Bronchial epithelial cell (primary cell): ENCODE measurements at regions not wholly inside any gene's neighbourhood (a gene's known extent, or its start where the extent isn't known, plus 50 kb on each side); places are given as distances from the start of the nearest gene placed in this dataset.

Experiments
- DNase-seq: peaks from one replicate; pipeline ENCODE4 v3.0.0-alpha.2; 2010; ENCODE audit warnings: low read depth
- FAIRE-seq: peaks from 2 replicates; lab custom pipeline; 2011; peaks lifted over from hg19 to GRCh38; lab: Jason Lieb, UNC
- H3K27me3 ChIP-seq: 2 replicates; pipeline ENCODE4 v1.5.1; 2011; ENCODE audit warnings: low read length; ENCODE audit not compliant: control insufficient read depth, insufficient read depth
- H3K36me3 ChIP-seq: 2 replicates; pipeline ENCODE4 v1.5.1; 2011; ENCODE audit warnings: low read length; ENCODE audit not compliant: control insufficient read depth, insufficient read depth
- H3K4me3 ChIP-seq: 2 replicates; pipeline ENCODE4 v1.5.1; 2011; ENCODE audit warnings: mild to moderate bottlenecking, low read depth, low read length, control low read depth
- TF ChIP-seq, protein P1 (sequence below): IDR thresholded peaks from 2 replicates; pipeline ENCODE4 v1.5.1; 2011; ENCODE audit warnings: mild to moderate bottlenecking, moderate library complexity, low read length, control low read depth, inconsistent platforms; ENCODE audit not compliant: insufficient read depth, severe bottlenecking

DNA sequence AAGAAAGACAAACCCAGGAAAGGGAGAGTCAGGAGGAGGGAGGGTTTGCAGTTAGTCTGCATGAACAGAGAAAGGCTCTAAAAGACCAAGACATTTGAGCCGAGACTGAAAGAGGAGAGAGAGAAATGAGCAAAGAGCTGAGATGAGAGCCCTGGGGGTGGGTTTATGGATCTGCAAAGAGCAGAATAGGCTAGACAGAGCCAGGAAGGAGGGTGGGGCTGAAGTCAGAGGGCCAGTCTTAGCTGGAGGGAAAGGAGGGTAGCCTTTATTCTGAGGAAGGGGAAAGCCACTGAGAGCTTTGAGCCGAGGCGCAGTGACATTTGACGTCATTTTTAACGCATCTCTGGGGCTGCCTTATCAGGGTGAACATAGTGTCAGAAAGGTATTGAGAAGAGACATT is 85.7 kb upstream of the CDH13 start:
- DNase-seq (no peak), FAIRE-seq (no peak)
- Histone ChIP-seq H3K27me3 (no peaks in the 10 kb centered on the region), H3K4me3 (no peak overlapping the region), H3K36me3 (no peaks in the 10 kb centered on the region)
- TF ChIP-seq, protein P1, sequence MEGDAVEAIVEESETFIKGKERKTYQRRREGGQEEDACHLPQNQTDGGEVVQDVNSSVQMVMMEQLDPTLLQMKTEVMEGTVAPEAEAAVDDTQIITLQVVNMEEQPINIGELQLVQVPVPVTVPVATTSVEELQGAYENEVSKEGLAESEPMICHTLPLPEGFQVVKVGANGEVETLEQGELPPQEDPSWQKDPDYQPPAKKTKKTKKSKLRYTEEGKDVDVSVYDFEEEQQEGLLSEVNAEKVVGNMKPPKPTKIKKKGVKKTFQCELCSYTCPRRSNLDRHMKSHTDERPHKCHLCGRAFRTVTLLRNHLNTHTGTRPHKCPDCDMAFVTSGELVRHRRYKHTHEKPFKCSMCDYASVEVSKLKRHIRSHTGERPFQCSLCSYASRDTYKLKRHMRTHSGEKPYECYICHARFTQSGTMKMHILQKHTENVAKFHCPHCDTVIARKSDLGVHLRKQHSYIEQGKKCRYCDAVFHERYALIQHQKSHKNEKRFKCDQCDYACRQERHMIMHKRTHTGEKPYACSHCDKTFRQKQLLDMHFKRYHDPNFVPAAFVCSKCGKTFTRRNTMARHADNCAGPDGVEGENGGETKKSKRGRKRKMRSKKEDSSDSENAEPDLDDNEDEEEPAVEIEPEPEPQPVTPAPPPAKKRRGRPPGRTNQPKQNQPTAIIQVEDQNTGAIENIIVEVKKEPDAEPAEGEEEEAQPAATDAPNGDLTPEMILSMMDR, result no peak

DNA sequence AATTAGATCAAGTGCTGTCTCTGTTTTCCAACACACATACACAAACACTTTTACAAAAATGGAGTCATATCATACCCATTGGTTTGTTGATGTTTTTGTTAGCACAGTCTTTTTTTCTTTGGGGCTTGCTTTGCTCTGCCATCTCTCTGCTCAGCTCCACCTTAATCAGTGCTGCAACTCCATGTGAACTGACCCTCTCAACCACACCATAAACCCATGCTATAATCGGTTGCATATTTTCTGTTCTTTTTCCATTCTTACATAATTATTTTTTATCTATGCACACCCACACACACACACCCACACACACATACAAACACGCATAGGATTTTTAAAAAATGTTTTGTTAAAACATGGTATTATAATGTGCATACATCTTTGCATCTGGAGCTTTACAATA is 91.0 kb upstream of the CDH13 start:
- TF ChIP-seq, protein P1, result no peak
- DNase-seq (no peak), FAIRE-seq (no peak)
- Histone ChIP-seq H3K36me3 (no peaks in the 10 kb centered on the region), H3K27me3 (no peaks in the 10 kb centered on the region), H3K4me3 (no peak overlapping the region)

DNA sequence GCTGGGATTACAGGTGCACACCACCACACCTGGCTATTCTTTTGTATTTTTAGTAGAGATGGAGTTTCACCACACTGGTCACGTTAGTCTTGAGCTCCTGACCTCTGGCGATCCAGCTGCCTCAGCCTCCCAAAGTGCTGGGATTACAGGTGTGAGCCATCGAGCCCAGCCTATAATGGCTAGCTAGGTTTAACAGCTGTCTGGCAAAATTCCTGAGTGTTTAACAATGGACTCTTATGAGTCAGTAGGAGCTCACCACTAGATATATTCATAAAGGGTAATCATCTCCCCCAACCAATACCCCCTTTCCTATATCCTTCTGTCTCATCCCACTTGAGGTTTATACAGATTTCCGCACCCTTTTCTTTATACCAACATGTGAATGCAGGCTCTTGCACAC is 91.5 kb upstream of the CDH13 start:
- FAIRE-seq (no peak), DNase-seq (peak; percentile 22)
- H3K36me3 ChIP-seq, result no peaks in the 10 kb centered on the region
- no peak overlapping the region for H3K4me3 ChIP-seq
- no peaks in the 10 kb centered on the region for H3K27me3 ChIP-seq
- TF ChIP-seq, protein P1, result no peak

DNA sequence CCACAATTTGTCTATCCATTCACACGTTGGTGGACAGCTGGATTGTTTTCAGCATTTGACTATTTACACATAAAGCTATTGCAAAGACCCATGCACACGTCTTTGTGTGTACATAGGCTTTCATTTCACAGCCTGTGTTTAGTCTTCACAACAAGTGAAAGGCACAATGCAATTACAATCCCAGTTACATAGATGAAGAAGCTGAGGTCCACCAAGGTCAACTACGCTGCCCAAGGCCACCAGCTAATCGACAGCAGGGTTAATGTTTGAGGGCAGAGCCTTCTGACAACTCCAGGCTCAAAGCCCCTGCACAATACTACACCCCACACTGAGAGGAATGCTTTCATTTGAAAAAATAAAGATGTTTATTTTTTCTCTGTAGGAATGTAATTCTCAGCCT is 93.6 kb upstream of the CDH13 start:
- H3K27me3 ChIP-seq, result no peaks in the 10 kb centered on the region
- H3K4me3 ChIP-seq, result no peak overlapping the region
- TF ChIP-seq, protein P1, result no peak
- DNase-seq, result no peak
- no peak for FAIRE-seq
- no peaks in the 10 kb centered on the region for H3K36me3 ChIP-seq

DNA sequence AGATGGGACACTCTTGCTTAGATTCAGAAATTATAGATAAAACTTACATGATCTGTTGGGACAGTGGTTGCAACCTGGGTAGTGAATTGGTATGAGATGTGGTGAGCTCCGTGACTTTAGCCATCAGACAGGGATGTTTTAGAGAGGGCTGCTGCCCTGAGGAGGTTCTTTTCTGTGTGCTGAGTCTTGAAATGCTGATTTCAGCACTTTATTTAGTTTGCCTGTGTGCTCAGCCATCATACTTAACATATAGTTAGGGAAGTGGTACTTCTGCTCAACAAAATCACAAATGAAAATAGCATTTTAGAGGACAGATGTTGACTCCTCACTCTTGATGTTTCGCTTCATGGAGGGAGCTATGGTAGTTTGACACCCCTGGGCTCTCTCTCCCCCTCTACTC is 95.9 kb upstream of the CDH13 start:
- DNase-seq (no peak), FAIRE-seq (no peak)
- H3K36me3 ChIP-seq, result no peaks in the 10 kb centered on the region
- no peaks in the 10 kb centered on the region for H3K27me3 ChIP-seq
- TF ChIP-seq, protein P1, result no peak
- no peak overlapping the region for H3K4me3 ChIP-seq

DNA sequence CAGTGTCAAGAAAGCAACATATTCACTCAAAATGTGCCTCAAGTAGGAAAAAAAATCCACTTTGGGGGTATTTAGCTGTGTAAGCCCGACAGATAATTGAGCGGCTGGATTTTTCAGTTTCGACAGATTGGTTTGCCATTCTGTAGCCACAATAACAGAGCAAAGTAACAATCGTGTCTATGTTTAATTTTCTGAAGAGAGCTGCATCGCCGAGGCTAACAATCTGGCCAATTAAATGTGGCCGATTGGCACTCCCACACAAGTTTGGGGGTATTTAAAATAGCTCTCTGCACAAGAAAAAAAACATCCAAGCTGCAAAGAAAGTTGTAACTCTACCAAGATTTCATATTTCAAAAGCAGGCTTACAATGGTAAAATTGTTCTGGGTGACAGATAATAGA is 99.7 kb upstream of the CDH13 start:
- no peak for DNase-seq
- FAIRE-seq, result no peak
- no peak overlapping the region for H3K4me3 ChIP-seq
- TF ChIP-seq, protein P1, result no peak
- no peaks in the 10 kb centered on the region for H3K36me3 ChIP-seq
- H3K27me3 ChIP-seq, result no peaks in the 10 kb centered on the region
